KMS-11 (cell line): ENCODE measurements at regions not wholly inside any gene's neighbourhood (a gene's known extent, or its start where the extent isn't known, plus 50 kb on each side); places are given as distances from the start of the nearest gene placed in this dataset.

Experiments
- H2AFZ ChIP-seq: fragments of 200-600 bp; sonication (generic); 2 replicates; pipeline ENCODE4 v1.6.1; 2016; ENCODE audit warnings: antibody characterized with exemption, mixed run types, low read depth
- H3K27ac ChIP-seq: fragments of 200-600 bp; sonication (generic); 2 replicates; pipeline ENCODE4 v1.6.1; 2016; ENCODE audit warnings: mild to moderate bottlenecking, mixed run types
- H3K27me3 ChIP-seq: fragments of 200-600 bp; sonication (generic); 2 replicates; pipeline ENCODE4 v1.6.1; 2017; ENCODE audit warnings: mild to moderate bottlenecking, low read depth, mixed run types, moderate library complexity; ENCODE audit not compliant: insufficient read depth
- H3K36me3 ChIP-seq: fragments of 200-600 bp; sonication (generic); 2 replicates; pipeline ENCODE4 v1.6.1; 2017; ENCODE audit warnings: mild to moderate bottlenecking, mixed run types; ENCODE audit not compliant: insufficient read depth
- H3K4me1 ChIP-seq: fragments of 200-600 bp; sonication (generic); 2 replicates; pipeline ENCODE4 v1.6.1; 2016; ENCODE audit warnings: mild to moderate bottlenecking, low read depth, mixed run types; ENCODE audit not compliant: poor library complexity, severe bottlenecking
- H3K4me2 ChIP-seq: fragments of 200-600 bp; sonication (generic); 2 replicates; pipeline ENCODE4 v1.7.0; 2016; ENCODE audit warnings: mild to moderate bottlenecking, mixed run types
- H3K4me3 ChIP-seq: fragments of 200-600 bp; sonication (generic); IDR thresholded peaks from 2 replicates; pipeline ENCODE4 v1.6.1; 2017; ENCODE audit warnings: low read depth, low read length, mixed read lengths; ENCODE audit not compliant: insufficient read depth
- H3K79me2 ChIP-seq: fragments of 200-600 bp; sonication (generic); 2 replicates; pipeline ENCODE4 v1.6.1; 2016; ENCODE audit warnings: low read depth, mixed run types; ENCODE audit not compliant: insufficient read depth
- H3K9ac ChIP-seq: fragments of 200-600 bp; sonication (generic); 2 replicates; pipeline ENCODE4 v1.6.1; 2016; ENCODE audit warnings: mild to moderate bottlenecking, mixed run types
- H4K20me1 ChIP-seq: fragments of 200-600 bp; sonication (generic); 2 replicates; pipeline ENCODE4 v1.6.1; 2016; ENCODE audit warnings: mild to moderate bottlenecking, mixed run types; ENCODE audit not compliant: insufficient read depth
- CTCF ChIP-seq: fragments of 200-600 bp; sonication (generic); conservative IDR thresholded peaks from 2 replicates; pipeline ENCODE4 v1.6.1; 2017; ENCODE audit warnings: low read depth, mild to moderate bottlenecking, antibody characterized with exemption, low read length, moderate library complexity, mixed read lengths

DNA sequence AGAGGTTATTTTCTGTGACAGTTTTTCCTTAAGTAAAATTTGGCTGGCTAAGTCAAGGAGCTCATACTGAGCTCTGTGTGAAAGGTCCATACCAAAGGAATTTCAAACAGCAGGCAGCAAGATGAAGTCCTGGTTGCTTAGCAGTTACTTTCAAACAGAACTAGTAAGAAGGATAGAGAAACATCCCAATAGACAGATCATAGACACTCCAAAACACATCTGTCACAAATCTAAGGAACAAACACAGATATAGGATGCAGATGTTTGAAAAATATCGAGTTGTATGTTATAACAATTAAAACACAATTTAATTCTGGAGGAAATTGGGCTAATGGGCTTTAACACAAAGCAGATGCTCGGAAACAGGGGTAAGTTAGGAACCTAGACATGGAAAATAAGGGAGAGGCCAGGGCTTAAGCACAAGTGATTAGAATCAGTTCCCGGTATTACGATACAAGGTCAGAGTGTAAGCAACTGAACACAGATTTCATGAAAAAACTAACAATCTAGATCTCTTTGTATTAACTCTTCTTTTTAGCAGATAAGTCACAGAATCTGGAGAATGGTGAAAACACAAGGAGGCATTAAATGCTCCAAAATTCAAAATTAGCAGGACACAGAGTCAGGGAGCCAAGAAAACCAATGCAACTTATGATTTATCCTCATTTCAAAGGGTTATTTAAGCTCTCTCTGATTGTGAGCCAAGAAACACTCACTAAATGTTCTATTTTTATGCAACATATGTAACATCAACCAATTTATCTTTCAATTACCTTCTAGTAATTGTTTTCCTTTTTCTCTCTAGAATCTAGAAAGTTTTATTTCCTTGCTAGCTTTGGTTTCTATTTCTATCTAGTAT, 1992.9 kb upstream of the PCDH20 start:
- no peak overlapping the region for H2AFZ ChIP-seq
- no peaks in the 10 kb centered on the region for H3K27me3 ChIP-seq
- no peak overlapping the region for H3K4me3 ChIP-seq
- no peak overlapping the region for H3K9ac ChIP-seq
- no peak for TF ChIP-seq CTCF
- no peak overlapping the region for H3K27ac ChIP-seq
- H3K4me1 ChIP-seq, result no peaks in the 10 kb centered on the region
- H3K79me2 ChIP-seq, result no peaks in the 10 kb centered on the region
- H3K36me3 ChIP-seq, result no peaks in the 10 kb centered on the region
- H3K4me2 ChIP-seq, result no peak overlapping the region
- H4K20me1 ChIP-seq, result no peaks in the 10 kb centered on the region

DNA sequence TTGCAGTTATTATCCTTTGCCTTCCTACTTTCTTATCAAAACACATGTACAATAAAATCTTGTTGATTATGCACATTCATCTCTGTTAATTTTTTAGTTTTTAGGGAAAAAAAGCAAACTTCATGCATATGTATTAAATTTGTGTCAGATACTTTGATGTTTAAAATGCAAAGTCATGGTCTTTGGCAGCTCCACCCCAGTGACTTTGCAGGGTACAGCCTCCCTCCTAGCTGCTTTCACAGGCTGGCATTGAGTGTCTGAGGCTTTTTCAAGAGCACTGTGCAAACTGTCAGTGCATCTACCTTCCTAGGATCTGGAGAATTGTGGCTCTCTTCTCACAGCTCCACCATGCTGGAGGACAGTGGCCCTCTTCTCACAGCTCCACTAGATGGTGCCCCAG, 1988.1 kb upstream of the PCDH20 start:
- H3K4me1 ChIP-seq, result no peaks in the 10 kb centered on the region
- H3K4me3 ChIP-seq, result no peak overlapping the region
- no peak overlapping the region for H2AFZ ChIP-seq
- no peak for TF ChIP-seq CTCF
- H3K79me2 ChIP-seq, result no peaks in the 10 kb centered on the region
- H3K27me3 ChIP-seq, result no peaks in the 10 kb centered on the region
- H3K27ac ChIP-seq, result no peak overlapping the region
- no peak overlapping the region for H3K4me2 ChIP-seq
- H3K36me3 ChIP-seq, result no peaks in the 10 kb centered on the region
- H4K20me1 ChIP-seq, result no peaks in the 10 kb centered on the region
- no peak overlapping the region for H3K9ac ChIP-seq

GRCh38 chr13:63396746-63397145, 1981.1 kb upstream of the PCDH20 start:
- TF ChIP-seq CTCF, result no peak
- no peak overlapping the region for H3K9ac ChIP-seq

GRCh38 chr13:63393112-63393511, 1977.5 kb upstream of the PCDH20 start:
- no peaks in the 10 kb centered on the region for H3K27me3 ChIP-seq

More at GRCh38 chr13:63396746-63397145, 1981.1 kb upstream of the PCDH20 start:
- Histone ChIP-seq H2AFZ (no peak overlapping the region), H3K27ac (no peak overlapping the region), H3K27me3 (no peaks in the 10 kb centered on the region), H3K4me2 (no peak overlapping the region), H3K79me2 (no peaks in the 10 kb centered on the region), H4K20me1 (no peaks in the 10 kb centered on the region), H3K4me3 (no peak overlapping the region), H3K36me3 (no peaks in the 10 kb centered on the region), H3K4me1 (no peaks in the 10 kb centered on the region)

More at GRCh38 chr13:63393112-63393511, 1977.5 kb upstream of the PCDH20 start:
- no peaks in the 10 kb centered on the region for H3K4me1 ChIP-seq
- no peak overlapping the region for H2AFZ ChIP-seq
- no peak overlapping the region for H3K9ac ChIP-seq
- H3K36me3 ChIP-seq, result no peaks in the 10 kb centered on the region
- H3K4me3 ChIP-seq, result no peak overlapping the region
- no peak for TF ChIP-seq CTCF
- H3K4me2 ChIP-seq, result no peak overlapping the region
- no peak overlapping the region for H3K27ac ChIP-seq
- no peaks in the 10 kb centered on the region for H3K79me2 ChIP-seq
- H4K20me1 ChIP-seq, result no peaks in the 10 kb centered on the region
